Cerebellar cortex (tissue), 1 donor: ENCODE measurements at regions not wholly inside any gene's neighbourhood (a gene's known extent, or its start where the extent isn't known, plus 50 kb on each side); places are given as distances from the start of the nearest gene placed in this dataset.

Source experiments
- DNase-seq: peaks from one replicate; pipeline ENCODE4 v3.0.0-alpha.2; 2015; ENCODE audit warnings: low spot score

DNA sequence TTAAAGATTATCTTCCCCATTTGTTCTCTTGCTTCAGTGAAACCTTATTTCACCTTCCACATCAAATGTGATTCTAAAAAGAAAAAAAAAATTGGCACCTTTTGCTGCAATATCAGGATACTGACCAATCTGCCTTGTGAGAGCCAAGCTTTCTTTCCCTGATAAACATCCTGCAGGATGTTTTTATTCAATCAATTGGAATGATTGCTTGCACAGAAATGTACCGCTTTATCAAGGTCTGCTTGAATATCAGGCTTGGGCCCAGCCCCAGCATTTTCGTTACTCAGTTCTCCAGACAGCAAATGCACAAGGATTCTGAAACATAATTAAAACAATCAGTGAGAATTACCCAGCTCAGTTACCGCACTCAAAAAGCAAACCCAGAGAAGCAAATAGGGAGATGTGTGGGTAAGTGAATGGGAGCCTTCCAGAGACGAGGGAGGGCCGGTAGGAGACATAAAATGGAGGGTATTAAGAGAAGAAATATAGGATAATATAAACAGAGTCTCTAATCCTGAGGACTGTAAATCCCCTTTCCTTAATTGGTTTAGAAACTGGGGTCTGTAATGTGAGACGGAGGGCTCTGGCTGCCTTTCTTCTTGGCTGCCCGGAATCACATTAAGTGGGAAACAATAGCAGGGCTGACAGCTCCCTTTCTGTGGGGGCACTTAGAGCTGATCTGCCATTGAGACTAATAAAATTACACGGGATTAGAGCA is 291.8 kb downstream of the ICOS start:
- DNase-seq = no peak

DNA sequence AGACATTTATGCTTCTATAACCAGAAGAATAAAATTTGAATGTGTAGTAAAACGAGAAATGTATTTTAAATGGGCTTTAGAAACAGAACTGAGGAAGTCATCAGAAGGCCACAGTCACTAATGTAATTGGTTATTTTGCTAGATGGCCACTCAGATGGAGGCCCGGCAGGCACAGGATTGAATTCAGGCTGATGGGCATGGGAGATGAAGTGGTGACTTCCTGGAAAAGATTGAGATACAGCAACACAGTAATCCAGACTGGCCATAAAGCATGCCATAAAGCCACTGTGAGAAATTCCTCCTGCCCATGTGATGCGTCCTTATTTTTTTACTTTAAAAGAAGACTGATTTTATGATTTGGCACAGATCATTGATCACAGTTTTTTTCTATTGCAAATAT is 297.7 kb downstream of the ICOS start:
- no peak for DNase-seq

DNA sequence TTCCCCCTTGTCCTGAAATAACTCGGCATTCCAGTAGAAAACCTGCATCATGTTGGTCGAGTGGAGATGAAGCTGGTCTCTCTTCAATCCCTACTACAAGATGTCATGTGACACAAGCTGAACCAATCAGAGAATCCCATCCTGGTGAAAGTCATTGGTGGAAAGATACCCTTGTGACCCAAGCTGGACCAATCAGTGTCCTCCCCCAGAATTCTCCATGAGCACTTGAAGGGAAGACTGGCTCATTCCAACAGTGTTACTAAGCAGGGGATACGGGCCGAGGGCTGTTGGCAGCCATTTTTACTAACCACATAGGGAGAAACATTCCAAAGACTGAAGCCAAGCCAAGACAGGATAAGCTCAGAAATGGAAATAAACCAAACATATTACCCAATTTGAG is 298.3 kb downstream of the ICOS start:
- DNase-seq = no peak

DNA sequence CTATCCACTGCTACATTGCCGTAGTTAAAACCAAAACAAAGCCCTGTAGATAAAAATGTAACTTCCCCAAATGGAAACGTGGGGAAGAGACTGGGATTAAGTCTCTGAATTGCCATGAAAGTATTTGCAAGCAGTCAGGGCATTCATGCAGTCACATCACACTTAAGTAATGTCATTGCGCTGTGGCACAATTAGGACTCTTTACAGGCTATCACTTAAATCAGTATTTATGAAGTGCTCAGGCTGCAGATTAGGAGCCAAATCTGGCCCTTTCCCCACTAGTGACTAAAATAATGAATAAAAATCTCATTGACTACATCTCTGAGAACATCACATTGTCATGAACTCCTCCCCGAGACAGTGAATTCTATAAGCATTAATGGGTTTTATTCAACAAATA is 300.9 kb downstream of the ICOS start:
- no peak for DNase-seq

DNA sequence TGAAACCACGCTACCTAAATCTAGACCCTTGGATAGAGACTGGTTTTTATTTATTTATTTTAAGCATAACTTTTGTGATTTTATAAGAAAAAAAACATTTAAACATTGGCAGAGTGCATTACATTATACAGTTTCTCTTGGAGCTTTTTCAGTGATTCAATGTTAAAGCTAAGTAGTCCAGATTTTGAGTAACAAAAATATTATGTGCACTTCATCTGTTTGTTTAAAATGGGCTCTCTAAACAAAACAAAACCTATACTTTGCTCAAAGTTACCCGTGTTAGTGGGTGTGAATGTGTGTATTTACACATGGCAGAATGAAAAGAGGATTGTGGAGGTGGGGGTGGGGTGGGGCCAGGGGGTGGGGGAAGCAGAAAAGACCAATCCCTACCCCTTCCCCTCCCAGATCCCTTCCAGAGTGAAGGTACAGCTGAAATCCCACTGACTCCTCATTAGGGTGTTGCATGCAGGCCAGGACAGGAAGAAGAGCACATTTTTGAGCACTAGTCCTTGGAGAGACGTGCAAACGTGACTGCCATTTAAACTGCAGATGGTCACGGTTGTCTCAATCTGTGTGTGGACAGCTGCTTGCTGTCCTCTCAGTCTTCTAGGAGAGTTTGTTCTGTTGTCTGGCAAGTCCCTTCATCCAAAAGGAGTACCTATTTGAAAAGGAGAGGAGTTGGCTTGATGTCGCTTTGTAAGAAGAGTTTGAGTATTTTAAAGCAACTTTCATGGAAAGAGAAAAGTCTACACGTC is 303.0 kb downstream of the ICOS start:
- DNase-seq = no peak

DNA sequence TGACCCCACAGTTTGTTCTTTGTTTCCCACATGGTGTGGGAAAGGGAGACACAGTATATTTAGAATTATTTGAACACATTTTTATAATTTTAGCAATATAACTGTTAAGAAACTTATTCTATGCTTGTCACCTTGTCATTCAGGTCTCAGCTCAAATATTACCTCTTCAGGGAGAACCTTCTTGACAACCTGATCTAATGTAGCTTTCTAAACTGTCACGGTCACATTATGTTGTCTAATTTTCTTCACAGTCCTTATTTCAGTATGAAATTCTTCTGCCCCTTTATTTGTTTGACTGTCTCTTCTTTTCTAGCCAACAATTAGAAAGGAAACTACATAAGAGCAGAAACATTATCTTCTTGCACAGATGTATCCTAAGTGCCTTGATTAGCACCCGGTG is 304.3 kb upstream of the PARD3B start:
- no peak for DNase-seq

DNA sequence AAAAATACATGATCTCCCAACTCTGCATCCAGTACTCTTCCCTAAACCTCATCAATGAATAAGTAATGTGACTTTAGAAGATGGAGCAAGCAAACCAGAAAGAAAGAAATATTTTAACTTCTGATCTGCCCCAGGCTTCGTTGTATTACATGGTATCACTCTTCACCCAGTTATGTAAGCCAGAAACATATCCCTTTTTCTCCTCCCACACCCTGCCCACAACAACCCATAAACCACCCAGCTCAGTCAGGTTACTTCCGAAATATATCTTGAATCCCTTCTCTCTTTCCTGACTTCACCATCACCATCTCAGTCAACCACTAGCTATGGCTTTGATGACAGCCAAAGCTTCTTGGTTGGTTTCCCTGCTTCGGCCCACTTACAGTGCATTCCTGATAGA is 295.8 kb upstream of the PARD3B start:
- no peak for DNase-seq

DNA sequence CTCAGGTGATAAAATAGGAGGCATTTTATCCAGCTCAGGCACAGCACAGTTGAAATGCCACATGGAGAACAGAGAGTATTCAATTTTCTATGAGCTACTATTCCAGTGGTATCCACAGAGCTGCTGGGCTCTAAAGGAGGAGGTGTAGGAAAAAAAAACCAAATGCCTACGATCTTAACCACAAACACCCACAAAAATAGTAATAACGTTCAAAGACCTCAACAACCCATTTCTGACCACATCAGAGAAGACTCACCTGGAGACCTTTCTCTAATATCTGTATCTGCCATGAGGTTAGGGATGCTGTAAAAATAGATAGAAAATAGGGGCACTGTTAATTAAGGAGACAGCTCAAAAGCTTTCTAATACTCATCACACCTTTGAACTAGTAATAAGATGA is 294.6 kb upstream of the PARD3B start:
- DNase-seq = no peak

DNA sequence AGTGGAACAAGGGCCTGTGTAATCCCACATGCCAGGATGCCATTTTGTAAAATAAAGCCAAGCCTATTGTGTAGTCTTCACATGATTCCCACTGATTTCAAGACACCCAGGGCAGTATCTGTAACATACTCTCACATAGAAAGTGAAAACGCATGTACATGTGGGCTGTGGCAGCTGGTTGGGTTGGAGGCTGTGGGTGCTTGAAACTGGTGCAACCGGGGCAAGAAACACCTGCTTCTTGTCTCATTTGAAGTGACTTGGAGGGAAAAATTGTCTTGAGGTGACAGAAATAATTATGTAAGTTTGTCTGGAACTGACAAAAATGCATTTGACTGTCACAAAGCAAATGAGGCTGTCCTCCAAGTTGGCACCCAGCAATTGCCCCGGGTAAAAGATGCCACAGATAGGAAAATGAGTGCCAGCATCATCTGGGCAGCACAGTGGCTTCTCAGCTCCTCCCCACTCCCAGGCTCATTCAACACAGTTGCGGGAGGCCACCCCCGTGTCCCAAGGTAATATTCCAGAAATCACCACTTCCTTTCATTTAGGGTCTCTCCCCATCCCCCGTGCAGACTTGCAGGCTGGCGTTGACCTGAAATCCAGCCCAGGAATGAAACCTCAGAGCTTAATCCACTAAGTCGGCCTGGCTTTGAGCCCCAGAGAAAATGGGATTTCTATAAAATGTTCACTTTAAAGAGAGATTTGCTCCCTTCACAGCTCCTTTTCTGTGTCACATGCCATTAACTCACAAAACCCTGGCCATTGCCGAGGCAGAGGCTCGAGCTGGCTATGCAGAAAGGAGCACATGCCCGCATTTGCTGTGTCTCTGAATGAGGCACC is 293.9 kb upstream of the PARD3B start:
- no peak for DNase-seq

DNA sequence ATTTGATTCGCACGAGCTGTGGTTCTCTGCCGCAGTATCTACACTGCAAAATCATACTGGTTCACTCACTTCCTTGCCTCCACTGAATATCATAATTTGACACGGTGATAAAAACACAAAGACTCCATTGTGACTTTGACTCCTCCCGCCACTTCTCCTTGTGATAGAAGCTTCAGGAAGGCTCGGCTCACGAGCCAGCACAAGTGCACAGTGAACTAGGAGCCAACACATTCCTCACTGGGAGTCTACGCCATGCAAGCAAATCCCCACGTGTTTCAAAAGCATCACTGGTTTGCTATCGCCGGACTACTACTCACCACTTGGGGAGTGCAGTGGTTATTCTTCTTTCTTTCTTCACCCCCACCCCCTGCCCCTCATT is 293.3 kb upstream of the PARD3B start:
- DNase-seq = no peak

DNA sequence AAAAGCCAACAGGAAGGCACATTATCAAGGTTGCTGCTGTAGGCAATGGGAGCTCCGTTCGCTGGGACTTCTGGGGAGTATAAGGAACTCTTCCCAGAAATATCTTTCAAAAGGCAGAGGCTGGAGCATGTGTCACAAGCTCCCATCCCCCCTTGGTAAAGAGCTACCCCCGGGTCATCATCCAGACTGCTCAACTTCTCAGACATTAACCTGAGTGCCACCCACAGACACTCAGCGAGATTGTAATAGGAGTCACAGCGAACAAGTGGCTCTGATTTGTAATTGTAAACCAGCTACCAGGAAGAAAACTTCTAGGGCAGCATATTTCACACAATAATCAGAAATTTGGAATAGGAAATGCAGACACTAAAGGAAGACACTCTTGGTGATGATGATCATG is 290.2 kb upstream of the PARD3B start:
- no peak for DNase-seq

DNA sequence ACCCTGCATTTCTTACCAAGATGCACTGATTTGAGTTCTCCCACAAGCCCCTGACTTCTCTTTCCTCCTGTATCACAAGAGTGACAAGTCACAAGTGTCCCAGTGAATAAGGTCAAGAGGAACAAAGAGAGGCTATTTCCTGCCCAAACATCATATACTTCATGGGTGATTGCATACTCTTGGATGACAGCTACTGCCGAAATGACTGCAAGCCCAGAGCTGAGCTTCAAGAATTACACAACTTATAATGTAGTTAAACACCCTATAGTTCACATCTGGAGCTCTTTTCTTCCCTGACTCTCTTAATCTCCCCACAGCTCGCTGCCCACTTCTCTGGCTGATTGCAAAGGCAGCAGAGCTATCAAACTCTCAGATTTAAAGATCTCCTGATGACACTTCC is 289.7 kb upstream of the PARD3B start:
- DNase-seq = no peak

DNA sequence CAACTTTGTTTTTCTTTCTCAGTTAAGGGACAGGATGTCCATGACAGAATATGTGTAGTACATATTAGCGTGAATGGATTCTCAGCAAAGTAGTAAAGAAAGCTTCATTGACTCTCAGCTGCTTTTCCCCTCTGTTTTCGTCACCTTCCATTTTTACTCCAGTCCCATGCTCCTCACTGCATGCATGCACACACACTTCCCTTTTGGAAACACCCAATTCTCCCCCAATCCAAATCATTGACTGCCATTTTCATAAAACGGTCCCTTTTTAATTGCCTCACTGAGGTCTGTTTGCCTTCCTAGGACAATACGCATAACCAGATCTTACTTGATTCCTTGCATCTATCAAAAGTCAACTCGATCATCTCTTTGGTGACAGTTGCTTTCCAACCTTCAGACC is 287.5 kb upstream of the PARD3B start:
- no peak for DNase-seq

DNA sequence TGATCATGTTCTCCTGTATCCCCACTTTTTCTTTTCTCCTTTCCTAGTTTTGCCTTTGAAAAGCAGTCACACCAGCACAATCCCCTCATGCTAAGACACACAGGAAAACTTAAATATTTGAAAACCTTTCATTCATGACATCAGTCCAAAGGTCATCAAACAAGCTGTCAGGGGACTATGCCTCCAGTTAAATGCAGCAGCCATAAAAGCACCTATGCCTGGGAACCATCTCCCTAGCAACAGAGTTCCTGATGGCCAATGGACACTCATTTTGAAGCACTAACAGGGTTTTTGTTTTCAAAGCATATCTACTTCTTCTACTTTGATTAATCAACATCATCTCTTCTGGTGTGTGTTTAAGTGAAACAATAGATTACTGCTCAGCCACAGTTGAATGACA is 286.4 kb upstream of the PARD3B start:
- no peak for DNase-seq

DNA sequence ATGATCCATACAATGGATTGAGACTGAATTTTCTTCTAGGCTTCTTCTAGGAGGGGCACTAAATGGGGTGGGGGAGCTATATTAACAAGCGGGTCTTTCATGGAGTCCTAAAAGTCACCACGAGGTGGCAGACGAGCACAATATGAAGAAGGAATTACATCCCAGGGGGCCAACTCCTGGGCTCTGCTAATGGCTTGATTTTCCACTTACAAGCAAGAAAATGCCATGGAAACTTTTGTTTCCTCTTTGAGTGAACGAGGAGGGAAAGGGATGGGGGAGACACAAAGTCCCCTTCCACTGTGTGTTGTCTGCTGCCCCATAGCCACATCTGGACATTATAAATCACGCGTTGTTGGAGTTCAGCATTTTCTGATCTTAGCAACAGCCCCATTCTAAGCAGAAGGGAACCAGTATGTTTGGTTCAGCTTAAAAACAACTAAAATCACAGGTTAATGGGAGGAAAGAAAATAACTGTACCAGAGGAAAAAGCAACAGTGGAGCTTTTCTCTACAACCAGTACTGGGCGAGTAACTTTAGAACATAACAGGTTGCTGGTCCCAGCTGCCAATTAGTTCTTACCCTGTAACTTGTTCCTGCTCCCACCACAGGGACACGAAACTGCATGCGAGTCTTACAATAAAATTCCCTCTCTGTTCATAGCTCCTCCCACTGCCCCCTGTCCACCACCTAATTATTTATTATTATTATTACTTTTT is 285.0 kb upstream of the PARD3B start:
- peak; percentile 50 for DNase-seq

DNA sequence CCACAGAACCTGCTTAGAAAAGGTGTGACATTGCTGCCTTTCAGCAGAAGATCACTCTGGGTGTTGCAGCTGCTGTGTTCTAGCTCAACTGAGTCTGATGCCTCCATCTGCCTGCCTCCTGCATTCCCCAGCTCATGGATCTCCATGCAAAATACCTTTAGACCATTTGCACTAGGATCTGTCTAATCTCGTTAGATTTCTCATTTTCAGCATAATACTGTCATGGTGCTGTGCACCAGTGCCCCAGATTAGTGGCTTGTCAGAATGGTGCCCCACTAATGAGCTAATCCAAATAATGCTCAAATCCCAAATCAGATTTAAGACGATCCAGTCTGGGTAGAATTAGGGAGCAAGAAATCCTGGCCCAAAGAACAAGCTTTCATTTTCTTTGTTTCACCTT is 284.4 kb upstream of the PARD3B start:
- no peak for DNase-seq

DNA sequence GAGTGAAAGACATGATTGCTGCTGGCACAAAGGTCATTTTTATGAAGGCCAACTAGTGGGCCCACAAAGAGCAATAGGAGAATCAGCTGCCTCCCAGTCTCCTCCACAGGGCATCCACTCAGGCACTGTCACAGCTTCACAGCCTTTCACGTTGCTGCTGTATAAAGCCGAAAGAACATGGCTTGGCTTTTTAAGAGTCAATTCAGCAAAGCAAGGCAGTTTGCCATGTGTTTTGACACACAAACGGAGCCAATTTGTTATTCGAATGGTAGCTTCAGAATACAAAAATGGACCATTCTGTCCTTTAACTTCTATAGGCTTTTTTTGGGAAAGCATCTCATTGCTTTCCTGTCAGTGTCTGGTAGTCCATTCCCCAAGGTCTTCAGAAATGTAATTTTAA is 283.4 kb upstream of the PARD3B start:
- no peak for DNase-seq

DNA sequence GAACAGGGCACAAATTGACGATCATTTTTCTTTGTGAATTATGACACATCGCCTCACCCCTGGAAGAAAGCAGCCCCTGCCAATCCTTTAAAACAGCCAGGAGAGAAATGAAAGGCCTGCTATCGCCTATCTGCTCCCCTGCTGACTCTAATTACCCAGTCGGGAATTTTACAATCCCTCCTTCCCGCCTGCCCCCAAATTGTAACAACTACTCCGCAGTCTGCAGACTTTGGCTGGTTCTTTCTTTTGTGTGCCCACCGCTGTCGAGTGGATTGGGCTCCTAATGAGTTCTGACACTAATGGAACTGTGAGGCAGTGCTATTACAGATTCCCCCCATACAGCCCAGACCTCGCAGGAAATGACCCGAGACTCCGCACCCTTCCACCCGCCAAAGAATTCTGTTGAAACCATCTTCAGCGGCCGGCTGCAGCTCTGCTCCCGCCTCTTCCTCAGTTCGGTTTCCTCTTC is 281.2 kb upstream of the PARD3B start:
- no peak for DNase-seq

DNA sequence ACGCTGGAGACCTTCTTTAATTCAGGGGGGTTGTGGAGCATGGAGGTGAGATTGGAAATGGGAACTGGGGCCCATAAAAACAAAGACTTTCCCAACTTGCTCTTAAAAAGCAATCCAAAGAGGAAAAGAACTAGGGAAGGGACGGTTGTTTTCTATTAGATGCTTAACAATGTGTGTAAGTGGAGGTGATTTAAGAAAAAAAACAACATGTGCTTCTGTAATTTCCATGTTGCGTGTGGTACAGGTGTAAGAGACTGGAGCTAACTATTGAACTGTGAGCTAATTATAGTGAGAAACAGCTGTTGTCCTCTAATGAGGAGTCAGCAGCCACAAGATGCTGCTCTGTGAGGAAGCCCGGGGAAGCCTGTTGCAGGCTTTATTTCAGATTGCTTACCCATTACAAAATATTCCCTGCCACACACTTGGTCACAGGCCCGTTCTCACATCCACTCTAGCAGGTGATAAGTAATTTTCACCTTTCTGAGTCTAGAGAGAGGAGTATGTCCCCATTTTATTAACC is 280.6 kb upstream of the PARD3B start:
- no peak for DNase-seq

DNA sequence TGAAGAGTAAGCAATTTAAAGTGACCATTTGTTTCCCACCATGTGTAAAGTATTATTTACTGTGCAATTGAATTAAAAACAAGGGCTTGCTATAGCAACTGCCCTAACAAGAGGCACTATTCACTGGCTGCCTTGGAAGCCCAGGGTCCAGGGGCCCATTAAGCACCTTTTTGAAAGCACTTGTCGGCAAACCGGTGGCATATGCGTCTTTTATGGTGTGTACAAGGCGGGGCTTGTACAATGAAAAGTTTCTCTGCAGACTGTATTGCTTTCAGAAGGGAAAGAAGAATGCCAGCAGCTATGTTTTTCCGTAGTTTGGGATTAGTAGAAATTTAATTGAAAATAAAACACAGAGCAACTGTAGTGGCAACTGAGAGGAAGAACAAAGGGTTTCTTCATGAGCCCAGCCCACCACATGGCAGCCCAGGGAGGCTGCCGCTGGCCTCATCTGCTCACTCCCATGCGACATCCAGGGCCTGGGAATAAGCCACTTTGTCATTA is 279.5 kb upstream of the PARD3B start:
- no peak for DNase-seq

DNA sequence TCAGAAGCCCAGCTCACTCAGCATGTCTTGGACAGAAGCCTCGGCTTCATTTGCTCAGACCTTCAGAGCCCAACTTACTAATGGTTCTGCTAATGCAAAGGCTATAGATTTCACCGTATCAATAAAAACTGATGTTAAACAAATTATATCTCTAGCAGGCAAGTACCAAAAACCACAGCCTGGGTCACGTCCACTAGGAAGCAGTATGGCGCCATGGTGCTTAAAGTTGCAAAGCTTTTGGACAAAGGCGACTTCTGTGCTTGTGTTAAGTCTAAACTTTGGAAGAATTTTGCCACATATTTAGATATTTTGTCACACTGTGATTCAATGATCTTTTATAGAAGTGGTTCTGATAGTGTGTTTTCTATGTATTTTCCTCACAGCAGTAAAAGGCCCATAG is 276.8 kb upstream of the PARD3B start:
- no peak for DNase-seq

DNA sequence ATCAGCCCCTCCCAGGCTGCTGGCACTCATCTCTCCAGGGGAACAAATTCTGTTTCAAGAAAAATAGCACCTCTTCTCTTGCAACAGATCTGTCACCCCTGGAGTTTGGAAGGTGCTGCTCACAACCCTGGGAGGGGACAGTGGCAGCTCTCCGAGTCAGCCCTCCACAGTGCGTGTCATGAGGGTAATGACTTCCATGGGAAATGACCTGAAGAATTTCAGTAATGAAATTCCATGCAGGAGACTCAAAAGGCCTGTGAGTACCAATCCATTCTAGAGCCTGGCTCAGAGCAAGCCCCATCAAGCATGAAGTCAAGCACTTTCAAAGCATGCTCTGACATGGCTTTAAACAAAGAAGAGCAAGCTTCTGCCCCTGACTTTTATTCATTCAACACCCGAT is 276.3 kb upstream of the PARD3B start:
- no peak for DNase-seq
